K562 (cell line): ENCODE measurements at regions not wholly inside any gene's neighbourhood (a gene's known extent, or its start where the extent isn't known, plus 50 kb on each side); places are given as distances from the start of the nearest gene placed in this dataset.

Experiments
- ATAC-seq: fragments of 200-7000 bp; cut with Tn5 transposase; 3 replicates; pipeline ENCODE4 v1.9.1; 2020; ENCODE audit warnings: moderate library complexity
- BruUV-seq: library from RNA; stranded (reverse); fragments of 400-500 nt; replicated peaks from 2 replicates; lab custom pipeline; 2021; lab: Mats Ljungman, UMichigan
- CTCF ChIA-PET: fragments of 300-600 bp; formaldehyde crosslinking; extraction: SDS; loops from one replicate; lab custom pipeline; 2021; ENCODE audit warnings: low intra/inter-chr PET ratio; lab: Yijun Ruan, JAX
- POLR2A ChIA-PET: fragments of 300-600, 350-650 bp; sonication (Branson Sonifier 250); formaldehyde crosslinking; extraction: SDS; loops from one replicate; lab custom pipeline; 2021; ENCODE audit warnings: antibody characterized with exemption, inconsistent platforms; lab: Yijun Ruan, JAX
- DNase-seq, 4 experiments: peaks; one replicate each; pipeline versions ENCODE4 v3.0.0 to v3.0.0-alpha.2; 2011 to 2018; ENCODE audit warnings: low spot score in 3 of 4, mixed read lengths in 3 of 4; ENCODE audit errors: extremely low read depth in 1 of 4
- FAIRE-seq: peaks from 2 replicates; lab custom pipeline; 2011; peaks lifted over from hg19 to GRCh38; lab: Jason Lieb, UNC
- H2AFZ ChIP-seq: 2 replicates; pipeline ENCODE4 v1.6.0; 2011; ENCODE audit warnings: low read depth, low read length, control low read depth, inconsistent platforms
- H3K27ac ChIP-seq: fragments of 200-600 bp; 3 replicates; pipeline ENCODE4 v1.8.0; 2011; ENCODE audit warnings: low read depth, mild to moderate bottlenecking, control low read depth, inconsistent platforms, low read length, moderate library complexity, mixed read lengths; ENCODE audit errors: extremely low read depth
- H3K27me3 ChIP-seq, 2 experiments: fragments of 300-600 bp in 1 of 2; 2 replicates in 1 of 2; 3 replicates in 1 of 2; pipeline versions ENCODE4 v1.6.0 to v1.8.0; 2011; ENCODE audit warnings: inconsistent platforms in 2 of 2, low read length in 2 of 2, mild to moderate bottlenecking in 1 of 2, mixed read lengths in 1 of 2, moderate library complexity in 1 of 2; ENCODE audit not compliant: control insufficient read depth in 2 of 2, insufficient read depth in 2 of 2
- H3K36me3 ChIP-seq: fragments of 300-600 bp; 3 replicates; pipeline ENCODE4 v1.8.0; 2011; ENCODE audit warnings: mild to moderate bottlenecking, low read length, inconsistent platforms; ENCODE audit not compliant: control insufficient read depth, insufficient read depth
- H3K4me1 ChIP-seq, 2 experiments: fragments of 200-600 bp in 1 of 2; replicated peaks in 1 of 2; 2 replicates in 1 of 2; 3 replicates in 1 of 2; pipeline versions ENCODE4 v1.5.1 to v1.8.0; 2011; ENCODE audit warnings: inconsistent platforms in 2 of 2, low read length in 2 of 2, mild to moderate bottlenecking in 1 of 2, mixed read lengths in 1 of 2, moderate library complexity in 1 of 2; ENCODE audit not compliant: control insufficient read depth in 2 of 2, insufficient read depth in 2 of 2
- H3K4me2 ChIP-seq: 2 replicates; pipeline ENCODE4 v1.6.1; 2011; ENCODE audit warnings: low read length, control low read depth, inconsistent platforms, mixed read lengths; ENCODE audit not compliant: insufficient read depth
- H3K4me3 ChIP-seq: fragments of 200-600 bp; sonication (generic), shearing (Covaris generic); 2 replicates; pipeline ENCODE4 v1.5.1; 2016; ENCODE audit warnings: control low read depth, inconsistent platforms
- H3K79me2 ChIP-seq: fragments of 200-600 bp; 3 replicates; pipeline ENCODE4 v1.8.0; 2011; ENCODE audit warnings: low read length, inconsistent platforms; ENCODE audit not compliant: control insufficient read depth, insufficient read depth
- H3K9ac ChIP-seq, 2 experiments: 2 replicates each; pipeline versions ENCODE4 v1.6.0 to v1.6.1; 2011; ENCODE audit warnings: low read depth in 2 of 2, low read length in 2 of 2, control low read depth in 1 of 2, inconsistent platforms in 1 of 2, mild to moderate bottlenecking in 1 of 2, mixed read lengths in 1 of 2; ENCODE audit not compliant: insufficient read depth in 1 of 2
- H3K9me1 ChIP-seq: one replicate; pipeline ENCODE4 v1.6.0; 2011; ENCODE audit warnings: inconsistent platforms, mild to moderate bottlenecking, low read length, moderate library complexity; ENCODE audit not compliant: control insufficient read depth, insufficient read depth
- H3K9me3 ChIP-seq: replicated peaks from 2 replicates; pipeline ENCODE4 v1.5.1; 2011; ENCODE audit warnings: low read depth, low read length, inconsistent platforms; ENCODE audit not compliant: control insufficient read depth, insufficient read depth
- H4K20me1 ChIP-seq: replicated peaks from 2 replicates; pipeline ENCODE4 v1.6.1; 2011; ENCODE audit warnings: low read length, inconsistent platforms, mixed read lengths; ENCODE audit not compliant: control insufficient read depth, insufficient read depth
- CHD2 ChIP-seq: IDR thresholded peaks from 2 replicates; pipeline ENCODE4 v1.6.1; 2011; ENCODE audit warnings: low read depth, low read length
- HDAC6 ChIP-seq: IDR thresholded peaks from 2 replicates; pipeline ENCODE4 v1.6.1; 2012; ENCODE audit warnings: low read depth, mild to moderate bottlenecking, control low read depth, inconsistent platforms, low read length, moderate library complexity
- TFAM ChIP-seq: fragments of 250-450 bp; sonication (Bioruptor Pico); conservative IDR thresholded peaks from 2 replicates; pipeline ENCODE4 v1.5.0; 2021; ENCODE audit warnings: mild to moderate bottlenecking, moderate library complexity
- WGBS: fragments of 100-300 bp; shearing (Covaris generic); methylation state at CpG from one replicate; pipeline ENCODE4 v1.1.6; 2016; ENCODE audit warnings: low coverage, mixed read lengths; ENCODE audit not compliant: insufficient coverage; ENCODE audit errors: missing lambda C conversion rate; 5-methylcytosine and 5-hydroxymethylcytosine counted together
- in situ Hi-C: fragments of 300-500 bp; cut with MboI; formaldehyde crosslinking; loops from 4 replicates; pipeline ENCODE4 v1.15.0; 2018; ENCODE audit warnings: inconsistent platforms, mixed read lengths
- intact Hi-C: fragments of 100-400 bp; cut with micrococcal nuclease; formaldehyde crosslinking; loops from 2 replicates; pipeline ENCODE4 v1.14.2; 2022
- TF ChIP-seq, protein P1 (sequence below): fragments of 450-650 bp; IDR thresholded peaks from 2 replicates; pipeline ENCODE4 v1.6.1; 2017; ENCODE audit warnings: antibody characterized with exemption

DNA sequence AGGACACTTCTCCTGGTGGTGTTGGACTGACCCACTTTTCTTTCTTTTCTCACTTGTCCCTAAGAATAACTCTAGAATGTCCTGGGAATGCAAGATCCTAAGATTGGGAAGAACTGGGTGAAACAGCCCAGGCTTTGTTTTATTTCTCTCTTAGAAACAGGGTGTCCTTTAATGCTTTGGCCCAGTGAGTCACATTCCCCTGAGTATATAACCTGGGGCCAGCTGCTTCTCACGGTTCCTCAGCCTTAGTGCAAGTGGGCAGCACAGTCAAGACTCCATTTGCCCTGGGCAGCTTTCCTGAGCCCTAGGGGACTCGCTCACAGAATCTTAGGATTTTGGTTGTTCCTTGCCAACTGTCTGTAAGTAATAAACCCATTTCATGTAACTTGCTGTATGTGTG, 355.0 kb downstream of the DSC3 start:
- intact Hi-C loops (no loop called here), in situ Hi-C loops (no loop called here)
- 54% methylated on average over 2 of the region's 2 CpGs for whole genome bisulfite sequencing
- no peaks in the 10 kb centered on the region for H3K27me3 ChIP-seq
- ATAC-seq (no peak), DNase-seq (no peak), FAIRE-seq (no peak)
- H2AFZ ChIP-seq: 0 out of 2 replicates have a peak overlapping the region, but pooled peaks have one; percentile 30
- no peaks in the 10 kb centered on the region for H3K79me2 ChIP-seq
- POLR2A ChIA-PET: interaction anchor here (1.3 kb wide), 1 partner anchor 8 kb away, joined by 3 read pairs; no protein-coding TSS in a partner anchor
- no peak overlapping the region for H3K4me2 ChIP-seq
- no peak overlapping the region for H3K4me3 ChIP-seq
- no peak overlapping the region for H3K9ac ChIP-seq
- H3K9me3 ChIP-seq: no peaks in the 10 kb centered on the region
- no peaks in the 10 kb centered on the region for H3K9me1 ChIP-seq
- H3K27ac ChIP-seq: no peak overlapping the region
- TF ChIP-seq, protein P1, sequence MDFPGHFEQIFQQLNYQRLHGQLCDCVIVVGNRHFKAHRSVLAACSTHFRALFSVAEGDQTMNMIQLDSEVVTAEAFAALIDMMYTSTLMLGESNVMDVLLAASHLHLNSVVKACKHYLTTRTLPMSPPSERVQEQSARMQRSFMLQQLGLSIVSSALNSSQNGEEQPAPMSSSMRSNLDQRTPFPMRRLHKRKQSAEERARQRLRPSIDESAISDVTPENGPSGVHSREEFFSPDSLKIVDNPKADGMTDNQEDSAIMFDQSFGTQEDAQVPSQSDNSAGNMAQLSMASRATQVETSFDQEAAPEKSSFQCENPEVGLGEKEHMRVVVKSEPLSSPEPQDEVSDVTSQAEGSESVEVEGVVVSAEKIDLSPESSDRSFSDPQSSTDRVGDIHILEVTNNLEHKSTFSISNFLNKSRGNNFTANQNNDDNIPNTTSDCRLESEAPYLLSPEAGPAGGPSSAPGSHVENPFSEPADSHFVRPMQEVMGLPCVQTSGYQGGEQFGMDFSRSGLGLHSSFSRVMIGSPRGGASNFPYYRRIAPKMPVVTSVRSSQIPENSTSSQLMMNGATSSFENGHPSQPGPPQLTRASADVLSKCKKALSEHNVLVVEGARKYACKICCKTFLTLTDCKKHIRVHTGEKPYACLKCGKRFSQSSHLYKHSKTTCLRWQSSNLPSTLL: no peak
- no peak for TF ChIP-seq HDAC6
- TF ChIP-seq TFAM: no peak
- no peak for TF ChIP-seq CHD2
- no TSS peak for BruUV-seq
- H3K4me1 ChIP-seq: peaks cover 0 to 10% of the 10 kb centered on the region in 2 experiments; a peak in 2 of 5 replicates
- H3K36me3 ChIP-seq: no peaks in the 10 kb centered on the region
- no peaks in the 10 kb centered on the region for H4K20me1 ChIP-seq
- CTCF ChIA-PET: no interaction called here
